ENCODE measurements at regions not wholly inside any gene's neighbourhood (a gene's known extent, or its start where the extent isn't known, plus 50 kb on each side); places are given as distances from the start of the nearest gene placed in this dataset.

DNA sequence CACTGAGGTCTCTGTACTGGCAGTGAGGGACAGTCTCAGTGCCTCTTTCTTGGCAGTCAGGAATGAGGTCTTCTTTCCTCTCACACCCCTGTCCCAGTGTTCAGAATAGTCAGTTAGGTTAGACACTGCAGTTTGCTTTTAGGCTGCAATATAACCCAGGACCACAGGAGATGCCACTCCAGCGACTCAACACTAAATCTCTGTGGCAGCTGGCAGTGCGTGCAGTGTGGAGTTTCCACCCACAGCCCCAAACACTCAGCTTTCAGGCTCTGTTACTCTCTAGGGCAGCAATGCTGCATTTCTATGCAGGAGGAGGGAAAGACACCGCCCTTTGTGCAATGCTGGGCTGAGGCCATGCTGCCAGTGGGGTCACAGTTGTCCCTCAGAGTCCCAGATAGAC is 150.2 kb upstream of the SUCLG2 start:
- TF ChIP-seq CTCF (IDR thresholded peaks at IDR 0.05; ENCODE audit: low read depth, low read length, poor library complexity, severe bottlenecking): no peak
- no peak for TF ChIP-seq EZH2phosphoT487 (IDR thresholded peaks at IDR 0.05; ENCODE audit: borderline replicate concordance, low read length)
